H9 (cell line): ENCODE measurements at regions not wholly inside any gene's neighbourhood (a gene's known extent, or its start where the extent isn't known, plus 50 kb on each side); places are given as distances from the start of the nearest gene placed in this dataset.

Source experiments
- DNase-seq: peaks from one replicate; pipeline ENCODE4 v3.0.0-alpha.2; 2017
- H2AFZ ChIP-seq: one replicate; pipeline ENCODE4 v1.6.1; 2013; ENCODE audit warnings: mild to moderate bottlenecking, low read length, control low read depth, moderate library complexity
- H2AK5ac ChIP-seq: 2 replicates; pipeline ENCODE4 v1.6.1; 2013; ENCODE audit warnings: low read length, control low read depth, mixed read lengths; ENCODE audit not compliant: insufficient read length
- H2BK120ac ChIP-seq: one replicate; pipeline ENCODE4 v1.6.1; 2013; ENCODE audit warnings: low read depth, mild to moderate bottlenecking, low read length, control low read depth, inconsistent platforms; ENCODE audit not compliant: poor library complexity, severe bottlenecking
- H2BK12ac ChIP-seq: 2 replicates; pipeline ENCODE4 v1.6.1; 2013; ENCODE audit warnings: low read length, control low read depth, mixed read lengths, low read depth; ENCODE audit not compliant: insufficient read length
- H2BK15ac ChIP-seq: 2 replicates; pipeline ENCODE4 v1.6.1; 2013; ENCODE audit warnings: low read depth, low read length, control low read depth
- H2BK20ac ChIP-seq: one replicate; pipeline ENCODE4 v1.6.1; 2013; ENCODE audit warnings: low read depth, mild to moderate bottlenecking, low read length, control low read depth, inconsistent platforms; ENCODE audit not compliant: poor library complexity, severe bottlenecking
- H2BK5ac ChIP-seq: 2 replicates; pipeline ENCODE4 v1.6.1; 2013; ENCODE audit warnings: low read length, control low read depth, mixed read lengths; ENCODE audit not compliant: insufficient read length
- H3K14ac ChIP-seq: 2 replicates; pipeline ENCODE4 v1.6.1; 2013; ENCODE audit warnings: low read length, control low read depth; ENCODE audit not compliant: insufficient read depth
- H3K18ac ChIP-seq: 2 replicates; pipeline ENCODE4 v1.6.1; 2013; ENCODE audit warnings: low read depth, mild to moderate bottlenecking, mixed read lengths, low read length, control low read depth; ENCODE audit not compliant: insufficient read length
- H3K23ac ChIP-seq: 2 replicates; pipeline ENCODE4 v1.6.1; 2013; ENCODE audit warnings: low read length, control low read depth, mixed read lengths, low read depth; ENCODE audit not compliant: insufficient read length
- H3K23me2 ChIP-seq: 2 replicates; pipeline ENCODE4 v1.6.1; 2013; ENCODE audit warnings: low read depth, mild to moderate bottlenecking, mixed read lengths, low read length, control low read depth; ENCODE audit not compliant: insufficient read length, poor library complexity, severe bottlenecking
- H3K27ac ChIP-seq: 2 replicates; pipeline ENCODE4 v1.5.1; 2013; ENCODE audit warnings: low read length, control low read depth, mixed read lengths, low read depth; ENCODE audit not compliant: insufficient read length
- H3K27me3 ChIP-seq: 2 replicates; pipeline ENCODE4 v1.6.1; 2013; ENCODE audit warnings: low read length, control low read depth, inconsistent platforms; ENCODE audit not compliant: insufficient read depth
- H3K4ac ChIP-seq: 2 replicates; pipeline ENCODE4 v1.6.1; 2013; ENCODE audit warnings: low read depth, mild to moderate bottlenecking, control low read depth, inconsistent platforms, low read length, moderate library complexity
- H3K4me1 ChIP-seq: 2 replicates; pipeline ENCODE4 v1.6.1; 2013; ENCODE audit warnings: low read length, control low read depth, inconsistent platforms; ENCODE audit not compliant: insufficient read depth
- H3K4me2 ChIP-seq: 2 replicates; pipeline ENCODE4 v1.6.1; 2013; ENCODE audit warnings: low read length, control low read depth, mixed read lengths; ENCODE audit not compliant: insufficient read length, insufficient read depth
- H3K56ac ChIP-seq: 2 replicates; pipeline ENCODE4 v1.6.1; 2013; ENCODE audit warnings: low read depth, mild to moderate bottlenecking, mixed read lengths, low read length, control low read depth; ENCODE audit not compliant: insufficient read length
- H3K79me1 ChIP-seq: 2 replicates; pipeline ENCODE4 v1.6.1; 2013; ENCODE audit warnings: low read depth, mild to moderate bottlenecking, moderate library complexity, low read length, control low read depth, inconsistent platforms; ENCODE audit not compliant: insufficient read depth, poor library complexity, severe bottlenecking
- H3K79me2 ChIP-seq: 2 replicates; pipeline ENCODE4 v1.6.1; 2013; ENCODE audit warnings: low read length, control low read depth, inconsistent platforms; ENCODE audit not compliant: insufficient read depth
- H3K9ac ChIP-seq: 2 replicates; pipeline ENCODE4 v1.6.1; 2013; ENCODE audit warnings: low read length, control low read depth, mixed read lengths; ENCODE audit not compliant: insufficient read length; ENCODE audit errors: extremely low read depth
- H3K9me3 ChIP-seq: one replicate; pipeline ENCODE4 v1.6.1; 2013; ENCODE audit warnings: low read depth, low read length, inconsistent platforms; ENCODE audit not compliant: control insufficient read depth
- H3T11ph ChIP-seq: one replicate; pipeline ENCODE4 v1.6.1; 2013; ENCODE audit warnings: mild to moderate bottlenecking, low read length, control low read depth, inconsistent platforms
- H4K20me1 ChIP-seq: one replicate; pipeline ENCODE4 v1.6.1; 2013; ENCODE audit not compliant: control insufficient read depth, insufficient read length, insufficient read depth
- H4K5ac ChIP-seq: 2 replicates; pipeline ENCODE4 v1.6.1; 2013; ENCODE audit warnings: low read depth, mild to moderate bottlenecking, mixed read lengths, low read length, control low read depth; ENCODE audit not compliant: insufficient read length
- H4K8ac ChIP-seq: replicated peaks from 2 replicates; pipeline ENCODE4 v1.6.1; 2013; ENCODE audit warnings: low read length, control low read depth, mixed read lengths, low read depth; ENCODE audit not compliant: insufficient read length
- H4K91ac ChIP-seq: 2 replicates; pipeline ENCODE4 v1.6.1; 2013; ENCODE audit warnings: low read depth, mild to moderate bottlenecking, moderate library complexity, mixed read lengths, low read length, control low read depth; ENCODE audit not compliant: insufficient read length
- H3K27ac Mint-ChIP-seq, 3 experiments: 2 replicates in 2 of 3; 3 replicates in 1 of 3; pipeline ENCODE4 v1.8.0; 2020 to 2021; ENCODE audit warnings: mixed read lengths in 3 of 3, mild to moderate bottlenecking in 1 of 3, moderate library complexity in 1 of 3
- H3K27me3 Mint-ChIP-seq: 2 replicates; pipeline ENCODE4 v1.8.0; 2021; ENCODE audit warnings: low read depth, mild to moderate bottlenecking, moderate library complexity, mixed read lengths
- H3K36me3 Mint-ChIP-seq, 3 experiments: 2 replicates in 2 of 3; 3 replicates in 1 of 3; pipeline ENCODE4 v1.8.0; 2020 to 2021; ENCODE audit warnings: low read depth in 3 of 3, mixed read lengths in 3 of 3; ENCODE audit not compliant: insufficient read depth in 1 of 3
- H3K4me1 Mint-ChIP-seq, 2 experiments: 2 replicates each; pipeline ENCODE4 v1.8.0; 2020; ENCODE audit warnings: mixed read lengths in 2 of 2
- H3K4me3 Mint-ChIP-seq, 2 experiments: 2 replicates in 1 of 2; 3 replicates in 1 of 2; pipeline ENCODE4 v1.8.0; 2020 to 2021; ENCODE audit warnings: mild to moderate bottlenecking in 2 of 2, mixed read lengths in 2 of 2, moderate library complexity in 1 of 2
- H3K9me3 Mint-ChIP-seq, 2 experiments: 2 replicates in 1 of 2; 3 replicates in 1 of 2; pipeline ENCODE4 v1.8.0; 2020; ENCODE audit warnings: mild to moderate bottlenecking in 2 of 2, mixed read lengths in 2 of 2, moderate library complexity in 1 of 2
- WGBS: extraction: QIAGEN DNeasy Blood & Tissue Kit; methylation state at CpG from one replicate; pipeline ENCODE4 v1.1.7; 2013; ENCODE audit warnings: missing lambda C conversion rate, low lambda C conversion rate, mixed read lengths; ENCODE audit not compliant: insufficient read length; ENCODE audit errors: extremely low coverage; 5-methylcytosine and 5-hydroxymethylcytosine counted together
- TF ChIP-seq, protein P1 (sequence below): fragments of 200-600 bp; sonication (generic); conservative IDR thresholded peaks from 3 replicates; pipeline ENCODE4 v1.8.0; 2021; ENCODE audit warnings: antibody characterized with exemption, mild to moderate bottlenecking

DNA sequence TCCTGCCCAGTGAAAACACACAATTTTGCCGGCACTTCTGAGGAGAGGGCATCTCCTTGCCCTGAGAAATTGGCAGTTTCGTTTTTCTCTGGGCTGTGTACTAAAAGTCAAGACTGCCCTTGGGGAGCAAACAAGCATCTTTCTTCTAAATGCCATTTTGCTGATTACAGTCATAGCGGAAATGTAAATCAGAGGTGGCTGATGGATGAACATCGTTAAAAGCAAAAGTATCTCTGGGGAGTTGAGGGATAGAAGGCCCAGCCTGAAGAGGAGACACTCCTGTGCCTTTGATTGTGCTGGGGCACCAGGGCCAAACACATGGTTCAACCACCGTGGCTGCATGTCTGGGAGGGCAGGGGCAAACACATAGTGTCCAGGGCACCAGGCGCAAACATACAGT is 49.8 kb downstream of the ABCC12 start:
- peaks cover 28 to 32% of the 10 kb centered on the region in 2 experiments for H3K4me1 Mint-ChIP-seq
- Histone ChIP-seq H2BK15ac (no peak overlapping the region), H2BK20ac (no peak overlapping the region), H3K9ac (no peak overlapping the region), H3K4ac (no peak overlapping the region), H2BK12ac (no peak overlapping the region), H3K27me3 (no peaks in the 10 kb centered on the region), H2AFZ (no peak overlapping the region), H2BK5ac (no peak overlapping the region), H3K79me2 (no peaks in the 10 kb centered on the region), H3K14ac (no peak overlapping the region), H2BK120ac (no peak overlapping the region), H2AK5ac (no peak overlapping the region), H3K23me2 (no peaks in the 10 kb centered on the region), H3K56ac (no peak overlapping the region), H3K23ac (no peak overlapping the region), H4K5ac (no peak overlapping the region), H3K4me2 (no peak overlapping the region), H4K8ac (no peak overlapping the region), H3K4me1 (no peaks in the 10 kb centered on the region), H3K9me3 (no peaks in the 10 kb centered on the region), H3T11ph (no peak overlapping the region), H4K20me1 (no peaks in the 10 kb centered on the region), H3K18ac (no peak overlapping the region), H3K27ac (no peak overlapping the region), H3K79me1 (no peaks in the 10 kb centered on the region), H4K91ac (no peak overlapping the region)
- no peak overlapping the region for H3K27ac Mint-ChIP-seq
- no CpG with 5 or more reads among the region's 6 CpGs for WGBS
- no peaks in the 10 kb centered on the region; a peak in 1 of 7 replicates for H3K36me3 Mint-ChIP-seq
- H3K27me3 Mint-ChIP-seq: peaks cover 20% of the 10 kb centered on the region
- TF ChIP-seq, protein P1, sequence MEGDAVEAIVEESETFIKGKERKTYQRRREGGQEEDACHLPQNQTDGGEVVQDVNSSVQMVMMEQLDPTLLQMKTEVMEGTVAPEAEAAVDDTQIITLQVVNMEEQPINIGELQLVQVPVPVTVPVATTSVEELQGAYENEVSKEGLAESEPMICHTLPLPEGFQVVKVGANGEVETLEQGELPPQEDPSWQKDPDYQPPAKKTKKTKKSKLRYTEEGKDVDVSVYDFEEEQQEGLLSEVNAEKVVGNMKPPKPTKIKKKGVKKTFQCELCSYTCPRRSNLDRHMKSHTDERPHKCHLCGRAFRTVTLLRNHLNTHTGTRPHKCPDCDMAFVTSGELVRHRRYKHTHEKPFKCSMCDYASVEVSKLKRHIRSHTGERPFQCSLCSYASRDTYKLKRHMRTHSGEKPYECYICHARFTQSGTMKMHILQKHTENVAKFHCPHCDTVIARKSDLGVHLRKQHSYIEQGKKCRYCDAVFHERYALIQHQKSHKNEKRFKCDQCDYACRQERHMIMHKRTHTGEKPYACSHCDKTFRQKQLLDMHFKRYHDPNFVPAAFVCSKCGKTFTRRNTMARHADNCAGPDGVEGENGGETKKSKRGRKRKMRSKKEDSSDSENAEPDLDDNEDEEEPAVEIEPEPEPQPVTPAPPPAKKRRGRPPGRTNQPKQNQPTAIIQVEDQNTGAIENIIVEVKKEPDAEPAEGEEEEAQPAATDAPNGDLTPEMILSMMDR: no peak
- no peak overlapping the region for H3K4me3 Mint-ChIP-seq
- DNase-seq: no peak
- H3K9me3 Mint-ChIP-seq: no peaks in the 10 kb centered on the region
